HFFc6 (cell line): ENCODE measurements at regions not wholly inside any gene's neighbourhood (a gene's known extent, or its start where the extent isn't known, plus 50 kb on each side); places are given as distances from the start of the nearest gene placed in this dataset.

Source experiments
- DNase-seq: peaks from one replicate; pipeline ENCODE4 v3.0.0-alpha.2; 2018
- H3K27ac Mint-ChIP-seq: 2 replicates; pipeline ENCODE4 v1.8.0; 2020; ENCODE audit warnings: mild to moderate bottlenecking, mixed read lengths
- H3K27me3 Mint-ChIP-seq: 2 replicates; pipeline ENCODE4 v1.8.0; 2021; ENCODE audit warnings: mild to moderate bottlenecking, moderate library complexity, mixed read lengths; ENCODE audit not compliant: insufficient read depth
- H3K36me3 Mint-ChIP-seq: 2 replicates; pipeline ENCODE4 v1.8.0; 2021; ENCODE audit warnings: low read depth, mixed read lengths
- H3K4me1 Mint-ChIP-seq: 2 replicates; pipeline ENCODE4 v1.8.0; 2020; ENCODE audit warnings: low read depth, mixed read lengths
- H3K4me3 Mint-ChIP-seq: 2 replicates; pipeline ENCODE4 v1.8.0; 2020; ENCODE audit warnings: mild to moderate bottlenecking, moderate library complexity, mixed read lengths
- H3K9me3 Mint-ChIP-seq: 2 replicates; pipeline ENCODE4 v1.8.0; 2020; ENCODE audit warnings: mild to moderate bottlenecking, mixed read lengths
- TF ChIP-seq, protein P1 (sequence below): fragments of 200-600 bp; sonication (generic); IDR thresholded peaks from 2 replicates; pipeline ENCODE4 v1.5.0; 2021; ENCODE audit warnings: antibody characterized with exemption, mild to moderate bottlenecking

- no peak for DNase-seq
- H3K4me1 Mint-ChIP-seq, result no peaks in the 10 kb centered on the region
- H3K36me3 Mint-ChIP-seq, result no peaks in the 10 kb centered on the region
- H3K27me3 Mint-ChIP-seq, result peaks cover 2% of the 10 kb centered on the region; the same call in 1 of the 2 replicates
- H3K4me3 Mint-ChIP-seq, result no peak overlapping the region
- TF ChIP-seq, protein P1, sequence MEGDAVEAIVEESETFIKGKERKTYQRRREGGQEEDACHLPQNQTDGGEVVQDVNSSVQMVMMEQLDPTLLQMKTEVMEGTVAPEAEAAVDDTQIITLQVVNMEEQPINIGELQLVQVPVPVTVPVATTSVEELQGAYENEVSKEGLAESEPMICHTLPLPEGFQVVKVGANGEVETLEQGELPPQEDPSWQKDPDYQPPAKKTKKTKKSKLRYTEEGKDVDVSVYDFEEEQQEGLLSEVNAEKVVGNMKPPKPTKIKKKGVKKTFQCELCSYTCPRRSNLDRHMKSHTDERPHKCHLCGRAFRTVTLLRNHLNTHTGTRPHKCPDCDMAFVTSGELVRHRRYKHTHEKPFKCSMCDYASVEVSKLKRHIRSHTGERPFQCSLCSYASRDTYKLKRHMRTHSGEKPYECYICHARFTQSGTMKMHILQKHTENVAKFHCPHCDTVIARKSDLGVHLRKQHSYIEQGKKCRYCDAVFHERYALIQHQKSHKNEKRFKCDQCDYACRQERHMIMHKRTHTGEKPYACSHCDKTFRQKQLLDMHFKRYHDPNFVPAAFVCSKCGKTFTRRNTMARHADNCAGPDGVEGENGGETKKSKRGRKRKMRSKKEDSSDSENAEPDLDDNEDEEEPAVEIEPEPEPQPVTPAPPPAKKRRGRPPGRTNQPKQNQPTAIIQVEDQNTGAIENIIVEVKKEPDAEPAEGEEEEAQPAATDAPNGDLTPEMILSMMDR, result no peak
- peaks cover 40% of the 10 kb centered on the region for H3K9me3 Mint-ChIP-seq
- H3K27ac Mint-ChIP-seq, result no peak overlapping the region
These were observed 491.0 kb upstream of the NXPH2 start for GRCh38 chr2:139271149-139271548.

- Mint-ChIP-seq H3K36me3 (no peaks in the 10 kb centered on the region), H3K9me3 (peaks cover 14% of the 10 kb centered on the region), H3K4me1 (no peaks in the 10 kb centered on the region), H3K27me3 (no peaks in the 10 kb centered on the region), H3K4me3 (no peak overlapping the region), H3K27ac (no peak overlapping the region)
- TF ChIP-seq, protein P1, result no peak
- DNase-seq, result no peak
These were observed 479.9 kb upstream of the NXPH2 start for GRCh38 chr2:139260052-139260430.

DNA sequence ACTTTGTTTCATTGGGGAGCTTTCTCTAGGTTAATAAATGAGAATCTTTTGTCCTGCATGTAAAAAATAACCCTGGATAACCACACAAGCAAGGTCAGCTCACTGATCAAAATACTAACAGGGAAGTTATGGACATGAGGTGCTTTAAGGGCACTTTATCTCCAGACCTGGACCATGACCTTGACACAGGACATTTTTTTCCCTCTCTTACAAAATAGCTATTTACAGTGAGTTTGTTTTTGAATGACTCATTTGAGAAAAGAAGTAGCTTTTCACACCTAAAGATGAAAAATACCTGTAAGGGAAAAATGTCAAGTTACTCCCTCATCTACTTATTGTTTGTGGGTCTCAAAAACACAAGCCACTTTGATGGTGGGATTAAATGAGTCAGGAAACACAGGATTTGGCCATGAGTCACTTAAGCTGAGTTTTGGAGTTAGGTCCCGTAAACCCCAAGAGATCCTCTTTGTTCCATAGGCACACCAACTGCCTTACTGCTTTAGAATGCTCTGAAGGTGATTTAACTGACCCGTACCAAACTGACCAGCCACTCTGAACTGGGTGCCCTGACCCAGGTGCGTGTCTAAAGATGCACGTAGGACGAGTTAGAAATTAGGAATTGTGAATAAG, 479.3 kb upstream of the NXPH2 start:
- Mint-ChIP-seq H3K27me3 (no peaks in the 10 kb centered on the region), H3K9me3 (peaks cover 12% of the 10 kb centered on the region; the same call in 1 of the 2 replicates), H3K27ac (no peak overlapping the region), H3K4me1 (no peaks in the 10 kb centered on the region), H3K4me3 (no peak overlapping the region), H3K36me3 (no peaks in the 10 kb centered on the region)
- TF ChIP-seq, protein P1, result no peak
- no peak for DNase-seq

DNA sequence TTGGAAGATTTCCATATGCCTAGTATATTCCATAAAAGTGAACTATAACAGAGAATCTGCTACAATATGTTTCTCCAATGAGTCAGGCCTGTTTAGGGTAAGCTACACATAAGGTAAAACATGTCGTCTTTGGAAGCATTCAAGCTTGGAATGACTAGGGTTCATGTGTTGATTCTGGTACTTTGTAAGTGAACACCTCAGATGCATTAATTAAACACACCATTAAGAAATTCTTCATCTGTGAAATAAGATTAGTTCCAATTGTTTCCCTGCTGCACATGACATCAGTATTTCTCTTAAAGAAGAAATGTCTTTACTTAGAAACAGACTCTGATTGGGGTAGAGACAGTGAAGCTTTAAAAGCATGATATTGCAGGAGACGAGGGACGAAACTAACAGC, 461.1 kb upstream of the NXPH2 start:
- TF ChIP-seq, protein P1, result no peak
- DNase-seq, result no peak
- H3K27ac Mint-ChIP-seq, result no peak overlapping the region
- no peaks in the 10 kb centered on the region for H3K27me3 Mint-ChIP-seq
- H3K4me1 Mint-ChIP-seq, result no peaks in the 10 kb centered on the region
- no peak overlapping the region for H3K4me3 Mint-ChIP-seq
- H3K36me3 Mint-ChIP-seq, result no peaks in the 10 kb centered on the region
- peaks cover 38% of the 10 kb centered on the region for H3K9me3 Mint-ChIP-seq

- DNase-seq, result no peak
- no peaks in the 10 kb centered on the region for H3K36me3 Mint-ChIP-seq
- TF ChIP-seq, protein P1, result no peak
- H3K4me1 Mint-ChIP-seq, result no peaks in the 10 kb centered on the region
- H3K27me3 Mint-ChIP-seq, result no peaks in the 10 kb centered on the region
- H3K27ac Mint-ChIP-seq, result no peak overlapping the region
- peaks cover 30% of the 10 kb centered on the region for H3K9me3 Mint-ChIP-seq
- H3K4me3 Mint-ChIP-seq, result no peak overlapping the region
These were observed 456.8 kb upstream of the NXPH2 start for GRCh38 chr2:139237023-139237422.

DNA sequence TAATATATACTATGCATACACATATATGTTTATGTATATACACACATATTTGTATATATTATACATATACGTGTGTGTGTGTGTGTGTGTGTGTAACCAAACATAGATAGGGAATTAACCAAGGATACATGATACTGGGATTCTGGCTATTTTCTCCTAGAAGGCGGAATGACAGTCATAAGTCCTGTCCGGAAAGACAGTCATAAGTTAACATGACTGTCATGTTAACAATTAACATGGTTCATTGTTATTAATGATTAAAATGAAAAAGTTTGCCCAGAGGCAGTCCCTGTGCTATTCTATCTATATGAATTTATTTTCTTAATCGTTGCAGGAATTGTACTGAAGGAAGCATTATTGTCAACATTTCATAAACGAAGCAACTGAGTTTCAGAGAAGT, 450.7 kb upstream of the NXPH2 start:
- Mint-ChIP-seq H3K27me3 (no peaks in the 10 kb centered on the region), H3K4me3 (no peak overlapping the region), H3K4me1 (no peaks in the 10 kb centered on the region), H3K27ac (no peak overlapping the region), H3K9me3 (peaks cover 25% of the 10 kb centered on the region), H3K36me3 (no peaks in the 10 kb centered on the region)
- DNase-seq, result no peak
- TF ChIP-seq, protein P1, result no peak
